Glutamatergic neuron (in vitro differentiated cells): ENCODE measurements at regions not wholly inside any gene's neighbourhood (a gene's known extent, or its start where the extent isn't known, plus 50 kb on each side); places are given as distances from the start of the nearest gene placed in this dataset.

Experiments
- DNase-seq: peaks from one replicate; pipeline ENCODE4 v3.0.0; 2022
- H3K27ac Mint-ChIP-seq: one replicate; pipeline ENCODE4 v1.8.0; 2020; ENCODE audit warnings: mild to moderate bottlenecking, mixed read lengths, inconsistent platforms; ENCODE audit not compliant: unreplicated experiment
- H3K27me3 Mint-ChIP-seq: one replicate; pipeline ENCODE4 v1.8.0; 2020; ENCODE audit warnings: mild to moderate bottlenecking, moderate library complexity, mixed read lengths, inconsistent platforms; ENCODE audit not compliant: unreplicated experiment
- H3K36me3 Mint-ChIP-seq: one replicate; pipeline ENCODE4 v1.8.0; 2020; ENCODE audit warnings: mild to moderate bottlenecking, mixed read lengths, inconsistent platforms; ENCODE audit not compliant: unreplicated experiment
- H3K4me1 Mint-ChIP-seq: one replicate; pipeline ENCODE4 v1.8.0; 2020; ENCODE audit warnings: mild to moderate bottlenecking, low read depth, mixed read lengths, inconsistent platforms; ENCODE audit not compliant: unreplicated experiment
- H3K4me3 Mint-ChIP-seq: one replicate; pipeline ENCODE4 v1.8.0; 2020; ENCODE audit warnings: mild to moderate bottlenecking, mixed read lengths, inconsistent platforms; ENCODE audit not compliant: unreplicated experiment
- H3K9me3 Mint-ChIP-seq: one replicate; pipeline ENCODE4 v1.8.0; 2020; ENCODE audit warnings: mild to moderate bottlenecking, moderate library complexity, mixed read lengths, inconsistent platforms; ENCODE audit not compliant: unreplicated experiment
- CTCF ChIP-seq: fragments of 200-600 bp; sonication (generic); IDR thresholded peaks from one replicate; pipeline ENCODE4 v1.5.0; 2021; ENCODE audit not compliant: partially characterized antibody, unreplicated experiment

- H3K4me1 Mint-ChIP-seq: peaks cover 22% of the 10 kb centered on the region
- no peak for TF ChIP-seq CTCF
- H3K36me3 Mint-ChIP-seq: peaks cover 4% of the 10 kb centered on the region
- peaks cover 6% of the 10 kb centered on the region for H3K27me3 Mint-ChIP-seq
- no peak for DNase-seq
- peaks cover 14% of the 10 kb centered on the region for H3K9me3 Mint-ChIP-seq
- no peak overlapping the region for H3K27ac Mint-ChIP-seq
- H3K4me3 Mint-ChIP-seq: no peak overlapping the region
Measured at GRCh38 chr2:120599072-120599471, 136.6 kb upstream of the GLI2 start.

GRCh38 chr2:120599656-120600055 is 136.0 kb upstream of the GLI2 start:
- Mint-ChIP-seq H3K36me3 (peaks cover 8% of the 10 kb centered on the region), H3K4me1 (peaks cover 21% of the 10 kb centered on the region), H3K4me3 (no peak overlapping the region), H3K27ac (no peak overlapping the region), H3K9me3 (peaks cover 16% of the 10 kb centered on the region), H3K27me3 (peaks cover 6% of the 10 kb centered on the region)
- no peak for TF ChIP-seq CTCF
- DNase-seq: no peak

- peaks cover 16% of the 10 kb centered on the region for H3K4me1 Mint-ChIP-seq
- no peak overlapping the region for H3K27ac Mint-ChIP-seq
- H3K4me3 Mint-ChIP-seq: no peak overlapping the region
- peaks cover 6% of the 10 kb centered on the region for H3K27me3 Mint-ChIP-seq
- H3K36me3 Mint-ChIP-seq: peaks cover 8% of the 10 kb centered on the region
- no peak for TF ChIP-seq CTCF
- peaks cover 16% of the 10 kb centered on the region for H3K9me3 Mint-ChIP-seq
- no peak for DNase-seq
Measured at GRCh38 chr2:120600335-120600734, 135.3 kb upstream of the GLI2 start.

- peak; percentile 5 for DNase-seq
- Mint-ChIP-seq H3K4me3 (no peak overlapping the region), H3K27me3 (peaks cover 4% of the 10 kb centered on the region), H3K9me3 (peaks cover 16% of the 10 kb centered on the region), H3K4me1 (peaks cover 21% of the 10 kb centered on the region), H3K36me3 (peaks cover 8% of the 10 kb centered on the region), H3K27ac (no peak overlapping the region)
- TF ChIP-seq CTCF: no peak
Measured at GRCh38 chr2:120600786-120601185, 134.9 kb upstream of the GLI2 start.

- H3K4me3 Mint-ChIP-seq: no peak overlapping the region
- peaks cover 3% of the 10 kb centered on the region for H3K27me3 Mint-ChIP-seq
- no peak overlapping the region for H3K27ac Mint-ChIP-seq
- H3K9me3 Mint-ChIP-seq: peaks cover 14% of the 10 kb centered on the region
- H3K4me1 Mint-ChIP-seq: peaks cover 16% of the 10 kb centered on the region
- H3K36me3 Mint-ChIP-seq: peaks cover 8% of the 10 kb centered on the region
- no peak for DNase-seq
- no peak for TF ChIP-seq CTCF
Measured at GRCh38 chr2:120601566-120601965, 134.1 kb upstream of the GLI2 start.
